H9 (cell line): ENCODE measurements at regions not wholly inside any gene's neighbourhood (a gene's known extent, or its start where the extent isn't known, plus 50 kb on each side); places are given as distances from the start of the nearest gene placed in this dataset.

Experiments used
- DNase-seq: peaks from one replicate; pipeline ENCODE4 v3.0.0-alpha.2; 2017
- H2AFZ ChIP-seq: one replicate; pipeline ENCODE4 v1.6.1; 2013; ENCODE audit warnings: mild to moderate bottlenecking, low read length, control low read depth, moderate library complexity
- H2AK5ac ChIP-seq: 2 replicates; pipeline ENCODE4 v1.6.1; 2013; ENCODE audit warnings: low read length, control low read depth, mixed read lengths; ENCODE audit not compliant: insufficient read length
- H2BK120ac ChIP-seq: one replicate; pipeline ENCODE4 v1.6.1; 2013; ENCODE audit warnings: low read depth, mild to moderate bottlenecking, low read length, control low read depth, inconsistent platforms; ENCODE audit not compliant: poor library complexity, severe bottlenecking
- H2BK12ac ChIP-seq: 2 replicates; pipeline ENCODE4 v1.6.1; 2013; ENCODE audit warnings: low read length, control low read depth, mixed read lengths, low read depth; ENCODE audit not compliant: insufficient read length
- H2BK15ac ChIP-seq: 2 replicates; pipeline ENCODE4 v1.6.1; 2013; ENCODE audit warnings: low read depth, low read length, control low read depth
- H2BK20ac ChIP-seq: one replicate; pipeline ENCODE4 v1.6.1; 2013; ENCODE audit warnings: low read depth, mild to moderate bottlenecking, low read length, control low read depth, inconsistent platforms; ENCODE audit not compliant: poor library complexity, severe bottlenecking
- H2BK5ac ChIP-seq: 2 replicates; pipeline ENCODE4 v1.6.1; 2013; ENCODE audit warnings: low read length, control low read depth, mixed read lengths; ENCODE audit not compliant: insufficient read length
- H3K14ac ChIP-seq: 2 replicates; pipeline ENCODE4 v1.6.1; 2013; ENCODE audit warnings: low read length, control low read depth; ENCODE audit not compliant: insufficient read depth
- H3K18ac ChIP-seq: 2 replicates; pipeline ENCODE4 v1.6.1; 2013; ENCODE audit warnings: low read depth, mild to moderate bottlenecking, mixed read lengths, low read length, control low read depth; ENCODE audit not compliant: insufficient read length
- H3K23ac ChIP-seq: 2 replicates; pipeline ENCODE4 v1.6.1; 2013; ENCODE audit warnings: low read length, control low read depth, mixed read lengths, low read depth; ENCODE audit not compliant: insufficient read length
- H3K23me2 ChIP-seq: 2 replicates; pipeline ENCODE4 v1.6.1; 2013; ENCODE audit warnings: low read depth, mild to moderate bottlenecking, mixed read lengths, low read length, control low read depth; ENCODE audit not compliant: insufficient read length, poor library complexity, severe bottlenecking
- H3K27ac ChIP-seq: 2 replicates; pipeline ENCODE4 v1.5.1; 2013; ENCODE audit warnings: low read length, control low read depth, mixed read lengths, low read depth; ENCODE audit not compliant: insufficient read length
- H3K27me3 ChIP-seq: 2 replicates; pipeline ENCODE4 v1.6.1; 2013; ENCODE audit warnings: low read length, control low read depth, inconsistent platforms; ENCODE audit not compliant: insufficient read depth
- H3K4ac ChIP-seq: 2 replicates; pipeline ENCODE4 v1.6.1; 2013; ENCODE audit warnings: low read depth, mild to moderate bottlenecking, control low read depth, inconsistent platforms, low read length, moderate library complexity
- H3K4me1 ChIP-seq: 2 replicates; pipeline ENCODE4 v1.6.1; 2013; ENCODE audit warnings: low read length, control low read depth, inconsistent platforms; ENCODE audit not compliant: insufficient read depth
- H3K4me2 ChIP-seq: 2 replicates; pipeline ENCODE4 v1.6.1; 2013; ENCODE audit warnings: low read length, control low read depth, mixed read lengths; ENCODE audit not compliant: insufficient read length, insufficient read depth
- H3K56ac ChIP-seq: 2 replicates; pipeline ENCODE4 v1.6.1; 2013; ENCODE audit warnings: low read depth, mild to moderate bottlenecking, mixed read lengths, low read length, control low read depth; ENCODE audit not compliant: insufficient read length
- H3K79me1 ChIP-seq: 2 replicates; pipeline ENCODE4 v1.6.1; 2013; ENCODE audit warnings: low read depth, mild to moderate bottlenecking, moderate library complexity, low read length, control low read depth, inconsistent platforms; ENCODE audit not compliant: insufficient read depth, poor library complexity, severe bottlenecking
- H3K79me2 ChIP-seq: 2 replicates; pipeline ENCODE4 v1.6.1; 2013; ENCODE audit warnings: low read length, control low read depth, inconsistent platforms; ENCODE audit not compliant: insufficient read depth
- H3K9ac ChIP-seq: 2 replicates; pipeline ENCODE4 v1.6.1; 2013; ENCODE audit warnings: low read length, control low read depth, mixed read lengths; ENCODE audit not compliant: insufficient read length; ENCODE audit errors: extremely low read depth
- H3K9me3 ChIP-seq: one replicate; pipeline ENCODE4 v1.6.1; 2013; ENCODE audit warnings: low read depth, low read length, inconsistent platforms; ENCODE audit not compliant: control insufficient read depth
- H3T11ph ChIP-seq: one replicate; pipeline ENCODE4 v1.6.1; 2013; ENCODE audit warnings: mild to moderate bottlenecking, low read length, control low read depth, inconsistent platforms
- H4K20me1 ChIP-seq: one replicate; pipeline ENCODE4 v1.6.1; 2013; ENCODE audit not compliant: control insufficient read depth, insufficient read length, insufficient read depth
- H4K5ac ChIP-seq: 2 replicates; pipeline ENCODE4 v1.6.1; 2013; ENCODE audit warnings: low read depth, mild to moderate bottlenecking, mixed read lengths, low read length, control low read depth; ENCODE audit not compliant: insufficient read length
- H4K8ac ChIP-seq: replicated peaks from 2 replicates; pipeline ENCODE4 v1.6.1; 2013; ENCODE audit warnings: low read length, control low read depth, mixed read lengths, low read depth; ENCODE audit not compliant: insufficient read length
- H4K91ac ChIP-seq: 2 replicates; pipeline ENCODE4 v1.6.1; 2013; ENCODE audit warnings: low read depth, mild to moderate bottlenecking, moderate library complexity, mixed read lengths, low read length, control low read depth; ENCODE audit not compliant: insufficient read length
- H3K27ac Mint-ChIP-seq, 3 experiments: 2 replicates in 2 of 3; 3 replicates in 1 of 3; pipeline ENCODE4 v1.8.0; 2020 to 2021; ENCODE audit warnings: mixed read lengths in 3 of 3, mild to moderate bottlenecking in 1 of 3, moderate library complexity in 1 of 3
- H3K27me3 Mint-ChIP-seq: 2 replicates; pipeline ENCODE4 v1.8.0; 2021; ENCODE audit warnings: low read depth, mild to moderate bottlenecking, moderate library complexity, mixed read lengths
- H3K36me3 Mint-ChIP-seq, 3 experiments: 2 replicates in 2 of 3; 3 replicates in 1 of 3; pipeline ENCODE4 v1.8.0; 2020 to 2021; ENCODE audit warnings: low read depth in 3 of 3, mixed read lengths in 3 of 3; ENCODE audit not compliant: insufficient read depth in 1 of 3
- H3K4me1 Mint-ChIP-seq, 2 experiments: 2 replicates each; pipeline ENCODE4 v1.8.0; 2020; ENCODE audit warnings: mixed read lengths in 2 of 2
- H3K4me3 Mint-ChIP-seq, 2 experiments: 2 replicates in 1 of 2; 3 replicates in 1 of 2; pipeline ENCODE4 v1.8.0; 2020 to 2021; ENCODE audit warnings: mild to moderate bottlenecking in 2 of 2, mixed read lengths in 2 of 2, moderate library complexity in 1 of 2
- H3K9me3 Mint-ChIP-seq, 2 experiments: 2 replicates in 1 of 2; 3 replicates in 1 of 2; pipeline ENCODE4 v1.8.0; 2020; ENCODE audit warnings: mild to moderate bottlenecking in 2 of 2, mixed read lengths in 2 of 2, moderate library complexity in 1 of 2
- CTCF ChIP-seq: fragments of 200-600 bp; sonication (generic); conservative IDR thresholded peaks from 3 replicates; pipeline ENCODE4 v1.8.0; 2021; ENCODE audit warnings: antibody characterized with exemption, mild to moderate bottlenecking
- WGBS: extraction: QIAGEN DNeasy Blood & Tissue Kit; methylation state at CpG from one replicate; pipeline ENCODE4 v1.1.7; 2013; ENCODE audit warnings: missing lambda C conversion rate, low lambda C conversion rate, mixed read lengths; ENCODE audit not compliant: insufficient read length; ENCODE audit errors: extremely low coverage; 5-methylcytosine and 5-hydroxymethylcytosine counted together

- H3K27ac Mint-ChIP-seq: peak overlapping the region in 1 of 3 experiments; percentile 93; a peak in 2 of 7 replicates
- H3K4me1 ChIP-seq: peaks cover 3% of the 10 kb centered on the region; the same call in 1 of the 2 replicates
- H2BK120ac ChIP-seq: no peak overlapping the region
- H3K9me3 ChIP-seq: no peaks in the 10 kb centered on the region
- H2BK5ac ChIP-seq: no peak overlapping the region
- no peak overlapping the region for H4K91ac ChIP-seq
- no peak overlapping the region for H3K4ac ChIP-seq
- no peak overlapping the region for H2BK15ac ChIP-seq
- peaks cover 3 to 8% (median 7%) of the 10 kb centered on the region in 3 experiments for H3K36me3 Mint-ChIP-seq
- no CpG with 5 or more reads among the region's 3 CpGs for WGBS
- H2BK12ac ChIP-seq: no peak overlapping the region
- no peak overlapping the region for H2BK20ac ChIP-seq
- H4K20me1 ChIP-seq: no peaks in the 10 kb centered on the region
- H3K23ac ChIP-seq: no peak overlapping the region
- H4K8ac ChIP-seq: no peak overlapping the region
- no peak overlapping the region for H3K56ac ChIP-seq
- no peak overlapping the region for H3K14ac ChIP-seq
- H3K27me3 Mint-ChIP-seq: peaks cover 8% of the 10 kb centered on the region
- H3K18ac ChIP-seq: no peak overlapping the region
- DNase-seq: no peak
- H3K27me3 ChIP-seq: no peaks in the 10 kb centered on the region
- H3K4me1 Mint-ChIP-seq: peaks cover 24 to 25% of the 10 kb centered on the region in 2 experiments
- no peak overlapping the region for H3K27ac ChIP-seq
- H3K4me3 Mint-ChIP-seq: no peak overlapping the region
- H2AK5ac ChIP-seq: no peak overlapping the region
- no peaks in the 10 kb centered on the region for H3K79me1 ChIP-seq
- no peak overlapping the region for H2AFZ ChIP-seq
- H3K23me2 ChIP-seq: no peaks in the 10 kb centered on the region
- peaks cover 0 to 12% of the 10 kb centered on the region in 2 experiments; a peak in 3 of 5 replicates for H3K9me3 Mint-ChIP-seq
- H3K79me2 ChIP-seq: no peaks in the 10 kb centered on the region
- H3T11ph ChIP-seq: no peak overlapping the region
- TF ChIP-seq CTCF: no peak
- H3K4me2 ChIP-seq: no peak overlapping the region
- no peak overlapping the region for H4K5ac ChIP-seq
- no peak overlapping the region for H3K9ac ChIP-seq
Measured at GRCh38 chr6:156175433-156175832, 601.7 kb upstream of the ARID1B start.
